A549 (cell line): ENCODE measurements at regions not wholly inside any gene's neighbourhood (a gene's known extent, or its start where the extent isn't known, plus 50 kb on each side); places are given as distances from the start of the nearest gene placed in this dataset.

ENCODE experiments used
- ATAC-seq, 2 experiments: fragments of 200-7000 bp in 1 of 2; fragments of >200 bp in 1 of 2; cut with Nextera tagmentation in 1 of 2; cut with Tn5 transposase in 1 of 2; 3 replicates each; pipeline versions ENCODE4 v1.8.0 to v1.9.1; 2018 to 2020; ENCODE audit warnings: mild to moderate bottlenecking in 1 of 2, moderate library complexity in 1 of 2
- CTCF ChIA-PET: fragments of 300-600 bp; sonication (Branson Sonifier 250); formaldehyde crosslinking; extraction: SDS; loops from one replicate; lab custom pipeline; 2021; ENCODE audit warnings: antibody characterized with exemption, inconsistent platforms; lab: Yijun Ruan, JAX
- POLR2A ChIA-PET: fragments of 350-600 bp; formaldehyde crosslinking; extraction: SDS; loops from one replicate; lab custom pipeline; 2021; ENCODE audit warnings: antibody characterized with exemption, inconsistent platforms; lab: Yijun Ruan, JAX
- DNase-seq, 2 experiments: peaks; one replicate each; pipeline versions ENCODE4 v3.0.0 to v3.0.0-alpha.2; 2011 to 2016; ENCODE audit warnings: low read depth in 1 of 2, low spot score in 1 of 2
- FAIRE-seq: peaks from 2 replicates; lab custom pipeline; 2011; peaks lifted over from hg19 to GRCh38; lab: Jason Lieb, UNC
- H3K27ac ChIP-seq, 2 experiments: fragments of >200 bp; sonication (Bioruptor Twin); formaldehyde crosslinking; 3 replicates each; pipeline ENCODE4 v1.5.1; 2016 to 2017
- H3K4me1 ChIP-seq: fragments of >200 bp; sonication (Bioruptor Twin); formaldehyde crosslinking; 3 replicates; pipeline ENCODE4 v1.6.1; 2016
- H3K4me2 ChIP-seq: fragments of >200 bp; sonication (Bioruptor Twin); formaldehyde crosslinking; 3 replicates; pipeline ENCODE4 v1.6.1; 2016
- H3K4me3 ChIP-seq: fragments of >200 bp; sonication (Bioruptor Twin); formaldehyde crosslinking; 3 replicates; pipeline ENCODE4 v1.5.1; 2016
- H3K9me3 ChIP-seq: fragments of >200 bp; sonication (Bioruptor Twin); formaldehyde crosslinking; 3 replicates; pipeline ENCODE4 v1.6.1; 2016
- BHLHE40 ChIP-seq: IDR thresholded peaks from 2 replicates; pipeline ENCODE4 v1.6.1; 2012; ENCODE audit warnings: low read depth, low read length, inconsistent platforms
- CBX2 ChIP-seq: fragments of 200-600 bp; sonication (generic); IDR thresholded peaks from 2 replicates; pipeline ENCODE4 v1.6.1; 2016; ENCODE audit warnings: low read depth, mild to moderate bottlenecking, borderline replicate concordance
- CHD4 ChIP-seq: fragments of 200-600 bp; sonication (generic); IDR thresholded peaks from 2 replicates; pipeline ENCODE4 v1.6.1; 2016; ENCODE audit warnings: antibody characterized with exemption, mild to moderate bottlenecking, borderline replicate concordance
- EHMT2 ChIP-seq: fragments of 200-600 bp; sonication (generic); IDR thresholded peaks from 2 replicates; pipeline ENCODE4 v1.6.1; 2016; ENCODE audit warnings: antibody characterized with exemption, low read depth, mild to moderate bottlenecking, moderate library complexity
- EP300 ChIP-seq, 2 experiments: fragments of >200 bp; sonication (Bioruptor Twin); formaldehyde crosslinking; IDR thresholded peaks; 2 replicates in 1 of 2; 3 replicates in 1 of 2; pipeline ENCODE4 v1.6.1; 2016 to 2017
- ESRRA ChIP-seq: fragments of 150-350 bp; IDR thresholded peaks from 2 replicates; pipeline ENCODE4 v1.6.1; 2014; ENCODE audit warnings: mild to moderate bottlenecking, low read length, borderline replicate concordance
- FOSL2 ChIP-seq, 2 experiments: fragments of 450-650 bp in 1 of 2; fragments of >200 bp in 1 of 2; sonication (Bioruptor Twin) in 1 of 2; formaldehyde crosslinking; IDR thresholded peaks; 2 replicates each; pipeline versions ENCODE4 v1.5.0 to v1.6.1; 2016 to 2020; ENCODE audit warnings: mild to moderate bottlenecking in 1 of 2, moderate library complexity in 1 of 2
- FOXS1 ChIP-seq: fragments of 250-450 bp; sonication (Bioruptor Pico); IDR thresholded peaks from 2 replicates; pipeline ENCODE4 v1.5.0; 2020; ENCODE audit warnings: mild to moderate bottlenecking, moderate library complexity
- HOXB13 ChIP-seq: fragments of 250-450 bp; sonication (Bioruptor Pico); IDR thresholded peaks from 2 replicates; pipeline ENCODE4 v1.5.0; 2020; ENCODE audit warnings: low read depth, mild to moderate bottlenecking, moderate library complexity
- JUN ChIP-seq, 2 experiments: fragments of >200 bp; sonication (Bioruptor Twin); formaldehyde crosslinking; IDR thresholded peaks; 2 replicates in 1 of 2; 3 replicates in 1 of 2; pipeline ENCODE4 v1.6.1; 2016 to 2017
- MYC ChIP-seq: IDR thresholded peaks from 2 replicates; pipeline ENCODE4 v1.6.1; 2012; ENCODE audit warnings: mild to moderate bottlenecking, inconsistent platforms, low read length, improper control_type of control experiment, borderline replicate concordance
- PHF8 ChIP-seq: fragments of 200-600 bp; sonication (generic); IDR thresholded peaks from 2 replicates; pipeline ENCODE4 v1.6.1; 2016; ENCODE audit warnings: low read depth, mild to moderate bottlenecking, antibody characterized with exemption, moderate library complexity, borderline replicate concordance
- POLR2A ChIP-seq: IDR thresholded peaks from 2 replicates; pipeline ENCODE4 v1.6.1; 2012; ENCODE audit warnings: mild to moderate bottlenecking, low read length
- POLR2AphosphoS2 ChIP-seq: conservative IDR thresholded peaks from 2 replicates; pipeline ENCODE4 v1.6.1; 2012; ENCODE audit warnings: low read length, improper control_type of control experiment, inconsistent platforms
- RFX5 ChIP-seq: fragments of 450-650 bp; IDR thresholded peaks from 2 replicates; pipeline ENCODE4 v1.7.1; 2014; ENCODE audit warnings: antibody characterized with exemption, mild to moderate bottlenecking, moderate library complexity
- RNF2 ChIP-seq: fragments of 200-600 bp; sonication (generic); IDR thresholded peaks from 2 replicates; pipeline ENCODE4 v1.6.1; 2016; ENCODE audit warnings: low read depth, mild to moderate bottlenecking, antibody characterized with exemption, moderate library complexity, borderline replicate concordance
- SMC3 ChIP-seq: fragments of >200 bp; sonication (Bioruptor Twin); formaldehyde crosslinking; IDR thresholded peaks from 3 replicates; pipeline ENCODE4 v1.6.1; 2018; ENCODE audit warnings: inconsistent platforms
- SREBF2 ChIP-seq: fragments of 450-650 bp; IDR thresholded peaks from 2 replicates; pipeline ENCODE4 v1.6.1; 2014; ENCODE audit warnings: mild to moderate bottlenecking, moderate library complexity
- TFCP2L1 ChIP-seq: fragments of 250-450 bp; sonication (Bioruptor Pico); IDR thresholded peaks from 2 replicates; pipeline ENCODE4 v1.5.0; 2021; ENCODE audit warnings: mild to moderate bottlenecking
- TP53 ChIP-seq: fragments of 250-450 bp; sonication (Bioruptor Pico); IDR thresholded peaks from 2 replicates; pipeline ENCODE4 v1.5.0; 2021; ENCODE audit warnings: mild to moderate bottlenecking, moderate library complexity
- ZC3H11A ChIP-seq: fragments of 450-650 bp; IDR thresholded peaks from 2 replicates; pipeline ENCODE4 v1.6.1; 2014; ENCODE audit warnings: antibody characterized with exemption, mild to moderate bottlenecking
- ZNF302 ChIP-seq: fragments of 250-450 bp; sonication (Bioruptor Pico); IDR thresholded peaks from 2 replicates; pipeline ENCODE4 v1.9.0; 2021; ENCODE audit warnings: inconsistent platforms, mild to moderate bottlenecking, moderate library complexity
- WGBS: methylation state at CpG from one replicate; pipeline ENCODE4 v1.1.6; 2017; ENCODE audit errors: missing lambda C conversion rate; 5-methylcytosine and 5-hydroxymethylcytosine counted together
- TF ChIP-seq, protein P1 (sequence below): fragments of 200-600 bp; sonication (generic); IDR thresholded peaks from 2 replicates; pipeline ENCODE4 v1.6.1; 2016; ENCODE audit warnings: antibody characterized with exemption, mild to moderate bottlenecking, moderate library complexity
- TF ChIP-seq, protein P2 (sequence below): fragments of 250-450 bp; sonication (Bioruptor Pico); IDR thresholded peaks from 2 replicates; pipeline ENCODE4 v1.5.0; 2020; ENCODE audit warnings: low read depth, mild to moderate bottlenecking, moderate library complexity
- TF ChIP-seq, protein P3 (sequence below): fragments of >200 bp; sonication (Bioruptor Twin); formaldehyde crosslinking; IDR thresholded peaks from 2 replicates; pipeline ENCODE4 v1.6.1; 2016
- TF ChIP-seq, protein P4 (sequence below): fragments of >200 bp; sonication (Bioruptor Twin); formaldehyde crosslinking; IDR thresholded peaks from 3 replicates; pipeline ENCODE4 v1.6.1; 2016

DNA sequence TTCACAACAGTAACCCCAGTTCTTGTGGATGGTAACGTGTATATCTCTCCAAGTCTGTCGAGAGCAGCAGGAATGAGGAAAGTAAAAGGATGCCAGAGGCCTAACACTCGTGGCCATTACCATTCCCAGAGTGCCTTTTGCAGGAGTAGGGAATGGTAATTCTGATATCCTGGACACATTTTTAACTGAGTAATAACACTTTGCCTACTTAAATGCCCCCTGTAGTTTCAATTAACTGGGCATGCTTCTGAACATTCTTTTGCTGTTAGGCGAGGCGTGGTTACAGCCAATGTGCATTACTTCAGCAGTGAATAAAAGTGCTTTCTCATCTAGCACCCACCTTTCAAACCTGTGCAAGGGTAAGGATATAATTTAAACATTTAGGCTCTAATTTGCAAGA, 258.5 kb upstream of the ADGRL2 start (continued):
- no peak for TF ChIP-seq BHLHE40
- TF ChIP-seq CBX2, result no peak
- no peak for TF ChIP-seq POLR2AphosphoS2
- TF ChIP-seq, all 56 proteins: peak for 0

DNA sequence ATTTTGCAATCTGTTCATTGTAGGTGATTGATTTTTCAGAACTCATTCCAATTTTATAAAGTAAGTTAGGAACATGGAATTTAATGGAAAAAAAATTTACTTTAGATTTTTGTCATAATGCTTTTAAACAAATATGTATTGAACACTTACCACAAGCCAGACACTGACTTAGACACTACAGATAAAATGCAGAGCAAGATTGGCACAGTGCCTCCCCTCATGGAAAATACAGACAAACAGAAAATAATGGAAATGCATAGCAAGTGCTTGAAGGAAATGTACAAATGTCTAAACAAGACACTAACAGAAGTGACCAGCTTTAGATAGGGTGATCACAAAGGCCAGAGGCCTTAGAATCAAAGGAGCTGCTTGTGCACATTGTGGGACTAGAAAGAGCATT, 260.5 kb upstream of the ADGRL2 start:
- Histone ChIP-seq H3K4me3 (no peak overlapping the region), H3K4me1 (no peaks in the 10 kb centered on the region), H3K9me3 (no peaks in the 10 kb centered on the region), H3K27ac (no peak overlapping the region), H3K4me2 (no peak overlapping the region)
- POLR2A ChIA-PET, result no interaction called here
- no peak for FAIRE-seq
- ATAC-seq, result no peak
- DNase-seq, result no peak
- TF ChIP-seq POLR2AphosphoS2 (no peak), MYC (no peak), ESRRA (no peak), SREBF2 (no peak), CHD4 (no peak), ZNF302 (CRISPR knock-in tag) (no peak), RNF2 (no peak), FOSL2 (IDR thresholded peaks at IDR 0.05) (no peak), FOSL2 (CRISPR knock-in tag; IDR thresholded peaks at IDR 0.05) (no peak), HOXB13 (no peak), PHF8 (no peak)
- CTCF ChIA-PET, result no interaction called here

DNA sequence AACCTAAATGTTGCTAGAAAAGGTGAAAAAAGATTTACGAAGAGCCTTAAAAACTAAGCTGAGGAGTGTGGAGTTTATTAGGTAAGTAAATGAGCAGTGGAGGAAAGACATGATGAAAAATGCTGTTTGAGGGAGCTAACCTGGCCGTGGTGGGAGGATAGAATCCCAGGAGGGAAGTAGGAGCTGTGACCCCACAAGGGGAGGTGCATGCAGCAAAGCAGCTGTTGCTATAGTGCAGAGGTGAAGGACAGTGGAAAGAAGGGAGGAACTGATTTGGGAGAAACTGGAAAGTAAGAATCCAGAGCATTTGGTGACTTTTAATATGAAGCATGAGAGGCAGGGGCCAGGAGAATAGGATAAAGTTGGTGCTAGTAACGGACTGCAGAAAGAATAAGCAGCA, 271.7 kb upstream of the ADGRL2 start:
- no peaks in the 10 kb centered on the region for H3K4me1 ChIP-seq
- no peak overlapping the region for H3K27ac ChIP-seq
- ChIA-PET CTCF (no interaction called here), POLR2A (no interaction called here)
- no peak for ATAC-seq
- TF ChIP-seq ZC3H11A (no peak), RFX5 (no peak), MYC (no peak), FOXS1 (no peak), TFCP2L1 (no peak), CHD4 (no peak), POLR2A (no peak), EHMT2 (no peak), EP300 (IDR thresholded peaks at IDR 0.05) (no peak), SMC3 (no peak), JUN (IDR thresholded peaks at IDR 0.05) (no peak), TP53 (CRISPR knock-in tag) (no peak)
- TF ChIP-seq, protein P1, sequence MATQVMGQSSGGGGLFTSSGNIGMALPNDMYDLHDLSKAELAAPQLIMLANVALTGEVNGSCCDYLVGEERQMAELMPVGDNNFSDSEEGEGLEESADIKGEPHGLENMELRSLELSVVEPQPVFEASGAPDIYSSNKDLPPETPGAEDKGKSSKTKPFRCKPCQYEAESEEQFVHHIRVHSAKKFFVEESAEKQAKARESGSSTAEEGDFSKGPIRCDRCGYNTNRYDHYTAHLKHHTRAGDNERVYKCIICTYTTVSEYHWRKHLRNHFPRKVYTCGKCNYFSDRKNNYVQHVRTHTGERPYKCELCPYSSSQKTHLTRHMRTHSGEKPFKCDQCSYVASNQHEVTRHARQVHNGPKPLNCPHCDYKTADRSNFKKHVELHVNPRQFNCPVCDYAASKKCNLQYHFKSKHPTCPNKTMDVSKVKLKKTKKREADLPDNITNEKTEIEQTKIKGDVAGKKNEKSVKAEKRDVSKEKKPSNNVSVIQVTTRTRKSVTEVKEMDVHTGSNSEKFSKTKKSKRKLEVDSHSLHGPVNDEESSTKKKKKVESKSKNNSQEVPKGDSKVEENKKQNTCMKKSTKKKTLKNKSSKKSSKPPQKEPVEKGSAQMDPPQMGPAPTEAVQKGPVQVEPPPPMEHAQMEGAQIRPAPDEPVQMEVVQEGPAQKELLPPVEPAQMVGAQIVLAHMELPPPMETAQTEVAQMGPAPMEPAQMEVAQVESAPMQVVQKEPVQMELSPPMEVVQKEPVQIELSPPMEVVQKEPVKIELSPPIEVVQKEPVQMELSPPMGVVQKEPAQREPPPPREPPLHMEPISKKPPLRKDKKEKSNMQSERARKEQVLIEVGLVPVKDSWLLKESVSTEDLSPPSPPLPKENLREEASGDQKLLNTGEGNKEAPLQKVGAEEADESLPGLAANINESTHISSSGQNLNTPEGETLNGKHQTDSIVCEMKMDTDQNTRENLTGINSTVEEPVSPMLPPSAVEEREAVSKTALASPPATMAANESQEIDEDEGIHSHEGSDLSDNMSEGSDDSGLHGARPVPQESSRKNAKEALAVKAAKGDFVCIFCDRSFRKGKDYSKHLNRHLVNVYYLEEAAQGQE, result no peak
- TF ChIP-seq, protein P2, sequence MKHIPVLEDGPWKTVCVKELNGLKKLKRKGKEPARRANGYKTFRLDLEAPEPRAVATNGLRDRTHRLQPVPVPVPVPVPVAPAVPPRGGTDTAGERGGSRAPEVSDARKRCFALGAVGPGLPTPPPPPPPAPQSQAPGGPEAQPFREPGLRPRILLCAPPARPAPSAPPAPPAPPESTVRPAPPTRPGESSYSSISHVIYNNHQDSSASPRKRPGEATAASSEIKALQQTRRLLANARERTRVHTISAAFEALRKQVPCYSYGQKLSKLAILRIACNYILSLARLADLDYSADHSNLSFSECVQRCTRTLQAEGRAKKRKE (CRISPR knock-in tag), result no peak
- TF ChIP-seq, protein P3, sequence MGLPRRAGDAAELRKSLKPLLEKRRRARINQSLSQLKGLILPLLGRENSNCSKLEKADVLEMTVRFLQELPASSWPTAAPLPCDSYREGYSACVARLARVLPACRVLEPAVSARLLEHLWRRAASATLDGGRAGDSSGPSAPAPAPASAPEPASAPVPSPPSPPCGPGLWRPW, result no peak
- TF ChIP-seq, protein P4, sequence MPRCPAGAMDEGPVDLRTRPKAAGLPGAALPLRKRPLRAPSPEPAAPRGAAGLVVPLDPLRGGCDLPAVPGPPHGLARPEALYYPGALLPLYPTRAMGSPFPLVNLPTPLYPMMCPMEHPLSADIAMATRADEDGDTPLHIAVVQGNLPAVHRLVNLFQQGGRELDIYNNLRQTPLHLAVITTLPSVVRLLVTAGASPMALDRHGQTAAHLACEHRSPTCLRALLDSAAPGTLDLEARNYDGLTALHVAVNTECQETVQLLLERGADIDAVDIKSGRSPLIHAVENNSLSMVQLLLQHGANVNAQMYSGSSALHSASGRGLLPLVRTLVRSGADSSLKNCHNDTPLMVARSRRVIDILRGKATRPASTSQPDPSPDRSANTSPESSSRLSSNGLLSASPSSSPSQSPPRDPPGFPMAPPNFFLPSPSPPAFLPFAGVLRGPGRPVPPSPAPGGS, result no peak
- FAIRE-seq, result no peak
- no peak overlapping the region for H3K4me2 ChIP-seq
- no peak for DNase-seq
- 75% methylated on average over 2 of the region's 3 CpGs for WGBS
- H3K4me3 ChIP-seq, result no peak overlapping the region
- H3K9me3 ChIP-seq, result no peaks in the 10 kb centered on the region
